Neural progenitor cell (in vitro differentiated cells): ENCODE measurements at regions not wholly inside any gene's neighbourhood (a gene's known extent, or its start where the extent isn't known, plus 50 kb on each side); places are given as distances from the start of the nearest gene placed in this dataset.
"Not testable (repeated sequence)": the region's sequence is repeated elsewhere in the genome, so short reads cannot be mapped to it uniquely, and the experiment has no call there.

Experiments
- DNase-seq: peaks from one replicate; pipeline ENCODE4 v3.0.0-alpha.2; 2016; ENCODE audit warnings: low spot score
- H2AFZ ChIP-seq: fragments of 200-600 bp; sonication (generic); replicated peaks from 2 replicates; pipeline ENCODE4 v1.6.1; 2016; ENCODE audit warnings: antibody characterized with exemption
- H3F3A ChIP-seq: fragments of 200-600 bp; sonication (generic); 2 replicates; pipeline ENCODE4 v1.6.1; 2016; ENCODE audit warnings: antibody characterized with exemption, low read depth
- H3K27ac ChIP-seq: fragments of 200-600 bp; sonication (generic); 2 replicates; pipeline ENCODE4 v1.5.1; 2016; ENCODE audit warnings: mild to moderate bottlenecking
- H3K27me3 ChIP-seq: fragments of 200-600 bp; sonication (generic); 2 replicates; pipeline ENCODE4 v1.6.1; 2016; ENCODE audit warnings: mild to moderate bottlenecking, moderate library complexity
- H3K36me3 ChIP-seq: fragments of 200-600 bp; sonication (generic); 2 replicates; pipeline ENCODE4 v1.5.1; 2016
- H3K4me1 ChIP-seq: fragments of 200-600 bp; sonication (generic); 2 replicates; pipeline ENCODE4 v1.6.1; 2016; ENCODE audit warnings: mixed run types
- H3K4me2 ChIP-seq: fragments of 200-600 bp; sonication (generic); 2 replicates; pipeline ENCODE4 v1.6.1; 2016
- H3K4me3 ChIP-seq: fragments of 200-600 bp; sonication (generic); 2 replicates; pipeline ENCODE4 v1.5.1; 2016
- H3K79me2 ChIP-seq: fragments of 200-600 bp; sonication (generic); 2 replicates; pipeline ENCODE4 v1.6.1; 2016; ENCODE audit warnings: low read depth
- H3K9ac ChIP-seq: fragments of 200-600 bp; sonication (generic); 2 replicates; pipeline ENCODE4 v1.6.1; 2016
- H3K9me3 ChIP-seq: fragments of 200-600 bp; sonication (generic); 2 replicates; pipeline ENCODE4 v1.5.1; 2016; ENCODE audit warnings: low read depth
- H4K20me1 ChIP-seq: fragments of 200-600 bp; sonication (generic); 2 replicates; pipeline ENCODE4 v1.6.1; 2016; ENCODE audit warnings: low read depth
- H3K27ac Mint-ChIP-seq: 3 replicates; pipeline ENCODE4 v1.8.0; 2021; ENCODE audit warnings: mixed read lengths
- H3K27me3 Mint-ChIP-seq: 2 replicates; pipeline ENCODE4 v1.8.0; 2022; ENCODE audit warnings: low read depth, mild to moderate bottlenecking, inconsistent platforms, moderate library complexity, mixed read lengths; ENCODE audit not compliant: insufficient read depth
- H3K36me3 Mint-ChIP-seq: 3 replicates; pipeline ENCODE4 v1.8.0; 2021; ENCODE audit warnings: mixed read lengths
- H3K4me1 Mint-ChIP-seq: 3 replicates; pipeline ENCODE4 v1.8.0; 2021; ENCODE audit warnings: mixed read lengths
- H3K4me3 Mint-ChIP-seq: 3 replicates; pipeline ENCODE4 v1.8.0; 2021; ENCODE audit warnings: mild to moderate bottlenecking, moderate library complexity, mixed read lengths
- H3K9me3 Mint-ChIP-seq: 3 replicates; pipeline ENCODE4 v1.8.0; 2020; ENCODE audit warnings: mixed read lengths

- not testable (repeated sequence) for H3K79me2 ChIP-seq, H3K4me3 Mint-ChIP-seq, H3K27me3 Mint-ChIP-seq, H3K4me1 ChIP-seq, H3K9ac ChIP-seq, H3K36me3 ChIP-seq, H3K4me1 Mint-ChIP-seq, H3K4me2 ChIP-seq, H3K36me3 Mint-ChIP-seq, H4K20me1 ChIP-seq, H3K27me3 ChIP-seq, DNase-seq, H3K9me3 Mint-ChIP-seq, H3K4me3 ChIP-seq, H3K27ac Mint-ChIP-seq, H3K27ac ChIP-seq, H2AFZ ChIP-seq, H3F3A ChIP-seq
- H3K9me3 ChIP-seq: peaks cover 71% of the 10 kb centered on the region
Observed at GRCh38 chr15:22273185-22273584, 185.5 kb upstream of the GOLGA6L22 start.

- H3K4me1 ChIP-seq, H2AFZ ChIP-seq, H3K9ac ChIP-seq, H3F3A ChIP-seq, H3K36me3 Mint-ChIP-seq, H3K36me3 ChIP-seq, H3K4me3 Mint-ChIP-seq, H3K27me3 ChIP-seq, DNase-seq, H3K4me3 ChIP-seq, H3K4me1 Mint-ChIP-seq, H3K4me2 ChIP-seq, H3K27me3 Mint-ChIP-seq, H3K9me3 Mint-ChIP-seq, H4K20me1 ChIP-seq, H3K27ac ChIP-seq, H3K27ac Mint-ChIP-seq, H3K79me2 ChIP-seq: not testable (repeated sequence)
- peaks cover 74% of the 10 kb centered on the region for H3K9me3 ChIP-seq
Observed at GRCh38 chr15:22274376-22274775, 184.3 kb upstream of the GOLGA6L22 start.

- not testable (repeated sequence) for H3K36me3 Mint-ChIP-seq, H3K4me2 ChIP-seq, H3K27ac Mint-ChIP-seq, H3K4me3 ChIP-seq, H2AFZ ChIP-seq, H3K27ac ChIP-seq, H3K4me3 Mint-ChIP-seq, H3K4me1 Mint-ChIP-seq, H3K4me1 ChIP-seq, H3K27me3 ChIP-seq, H4K20me1 ChIP-seq, DNase-seq, H3K27me3 Mint-ChIP-seq, H3K36me3 ChIP-seq, H3K79me2 ChIP-seq, H3F3A ChIP-seq, H3K9ac ChIP-seq
- peaks cover 80% of the 10 kb centered on the region for H3K9me3 ChIP-seq
- H3K9me3 Mint-ChIP-seq: peaks cover 23% of the 10 kb centered on the region
Observed at GRCh38 chr15:22280770-22281169, 177.9 kb upstream of the GOLGA6L22 start.

- H3K27me3 Mint-ChIP-seq: not testable (repeated sequence)
Observed at GRCh38 chr15:22282794-22283533, 175.7 kb upstream of the GOLGA6L22 start.

GRCh38 chr15:22284795-22285420, 173.8 kb upstream of the GOLGA6L22 start:
- not testable (repeated sequence) for H3K36me3 ChIP-seq, H3K27me3 Mint-ChIP-seq

More at GRCh38 chr15:22282794-22283533, 175.7 kb upstream of the GOLGA6L22 start:
- H3K4me3 ChIP-seq, H3K36me3 ChIP-seq, H3K27me3 ChIP-seq, DNase-seq, H4K20me1 ChIP-seq, H3F3A ChIP-seq, H2AFZ ChIP-seq, H3K4me3 Mint-ChIP-seq, H3K4me1 Mint-ChIP-seq, H3K27ac Mint-ChIP-seq, H3K27ac ChIP-seq, H3K79me2 ChIP-seq, H3K36me3 Mint-ChIP-seq, H3K4me1 ChIP-seq, H3K9ac ChIP-seq, H3K4me2 ChIP-seq: not testable (repeated sequence)
- peaks cover 23% of the 10 kb centered on the region for H3K9me3 Mint-ChIP-seq
- peaks cover 81% of the 10 kb centered on the region for H3K9me3 ChIP-seq

GRCh38 chr15:22291054-22291453, 167.6 kb upstream of the GOLGA6L22 start:
- H3K4me2 ChIP-seq, H3K27ac ChIP-seq, H3K4me3 ChIP-seq, H3K27me3 Mint-ChIP-seq, H4K20me1 ChIP-seq, H3K9ac ChIP-seq, H3K36me3 Mint-ChIP-seq, H3K36me3 ChIP-seq, H3F3A ChIP-seq, H3K79me2 ChIP-seq, H3K4me1 ChIP-seq, H2AFZ ChIP-seq, DNase-seq, H3K4me1 Mint-ChIP-seq, H3K4me3 Mint-ChIP-seq, H3K27ac Mint-ChIP-seq, H3K27me3 ChIP-seq: not testable (repeated sequence)
- H3K9me3 Mint-ChIP-seq: peaks cover 11% of the 10 kb centered on the region
- H3K9me3 ChIP-seq: peaks cover 70% of the 10 kb centered on the region

More at GRCh38 chr15:22284795-22285420, 173.8 kb upstream of the GOLGA6L22 start:
- not testable (repeated sequence) for H3K4me1 ChIP-seq, H3K9ac ChIP-seq, H3K4me1 Mint-ChIP-seq, H3K27ac ChIP-seq, H3K4me3 Mint-ChIP-seq, H3K27me3 ChIP-seq, H3F3A ChIP-seq, H3K27ac Mint-ChIP-seq, DNase-seq, H3K4me3 ChIP-seq, H4K20me1 ChIP-seq, H3K4me2 ChIP-seq, H3K36me3 Mint-ChIP-seq, H3K79me2 ChIP-seq, H2AFZ ChIP-seq
- H3K9me3 Mint-ChIP-seq: peaks cover 26% of the 10 kb centered on the region
- peaks cover 78% of the 10 kb centered on the region for H3K9me3 ChIP-seq

- H3K4me1 Mint-ChIP-seq, H3K4me3 ChIP-seq, H3F3A ChIP-seq, H3K36me3 Mint-ChIP-seq, H3K4me1 ChIP-seq, H3K9ac ChIP-seq, DNase-seq, H3K79me2 ChIP-seq, H3K27me3 ChIP-seq, H2AFZ ChIP-seq, H3K27me3 Mint-ChIP-seq, H3K36me3 ChIP-seq, H3K4me2 ChIP-seq, H4K20me1 ChIP-seq, H3K27ac Mint-ChIP-seq, H3K27ac ChIP-seq, H3K4me3 Mint-ChIP-seq: not testable (repeated sequence)
- peaks cover 43% of the 10 kb centered on the region for H3K9me3 ChIP-seq
- H3K9me3 Mint-ChIP-seq: peaks cover 14% of the 10 kb centered on the region
Observed at GRCh38 chr15:22303112-22303511, 155.6 kb upstream of the GOLGA6L22 start.
